ENCODE measurements at regions not wholly inside any gene's neighbourhood (a gene's known extent, or its start where the extent isn't known, plus 50 kb on each side); places are given as distances from the start of the nearest gene placed in this dataset.
"Not testable (repeated sequence)": the region's sequence is repeated elsewhere in the genome, so short reads cannot be mapped to it uniquely, and the experiment has no call there.

GRCh38 chr3:165983284-165983683 lies 146.1 kb upstream of the BCHE start:
- DNase-seq (ENCODE audit: low read depth in 3 of 3, low spot score in 2 of 3): no peak

- DNase-seq (ENCODE audit: low read depth in 3 of 3, low spot score in 2 of 3): no peak
Measured at GRCh38 chr3:165981318-165981717, 144.1 kb upstream of the BCHE start.

GRCh38 chr3:165960825-165961224 lies 123.6 kb upstream of the BCHE start:
- not testable (repeated sequence) for DNase-seq (ENCODE audit: low read depth in 3 of 3, low spot score in 2 of 3)

DNA sequence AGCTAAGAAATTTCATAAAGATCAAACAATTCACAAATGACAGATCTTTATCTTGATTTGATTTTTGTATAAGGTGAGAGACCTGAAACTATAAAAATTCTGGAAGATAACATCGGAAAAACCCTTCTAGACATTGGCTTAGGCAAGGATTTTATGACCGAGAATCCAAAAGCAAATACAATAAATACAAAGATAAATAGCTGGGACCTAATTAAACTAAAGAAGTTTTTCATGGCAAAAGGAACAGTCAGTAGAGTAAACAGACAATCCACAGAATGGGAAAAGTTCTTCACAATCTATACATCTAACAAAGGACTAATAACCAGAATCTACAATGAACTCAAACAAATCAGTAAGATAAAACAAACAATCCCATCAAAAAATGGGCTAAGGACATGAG lies 116.9 kb upstream of the BCHE start:
- no peak for DNase-seq (ENCODE audit: low read depth in 3 of 3, low spot score in 2 of 3)

DNA sequence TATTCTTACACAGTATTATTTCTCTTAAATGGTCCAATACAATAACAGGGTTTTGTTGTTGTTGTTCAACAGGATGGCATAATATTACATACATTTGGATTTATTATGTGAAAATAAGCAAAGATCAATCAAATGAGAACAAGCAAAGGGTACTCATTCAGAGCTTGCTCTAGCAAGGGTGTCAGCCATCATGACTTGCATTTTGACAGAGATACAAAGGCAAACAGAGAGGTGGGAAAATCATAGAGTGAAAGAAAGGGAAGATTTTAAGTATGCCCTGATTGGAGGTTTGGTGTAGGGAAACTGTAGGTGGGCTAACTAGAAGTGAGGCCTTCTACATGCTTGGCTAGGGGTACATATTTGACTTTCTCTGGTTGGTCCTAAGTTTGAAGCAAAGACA lies 109.1 kb upstream of the BCHE start:
- DNase-seq (ENCODE audit: low read depth in 3 of 3, low spot score in 2 of 3): no peak

DNA sequence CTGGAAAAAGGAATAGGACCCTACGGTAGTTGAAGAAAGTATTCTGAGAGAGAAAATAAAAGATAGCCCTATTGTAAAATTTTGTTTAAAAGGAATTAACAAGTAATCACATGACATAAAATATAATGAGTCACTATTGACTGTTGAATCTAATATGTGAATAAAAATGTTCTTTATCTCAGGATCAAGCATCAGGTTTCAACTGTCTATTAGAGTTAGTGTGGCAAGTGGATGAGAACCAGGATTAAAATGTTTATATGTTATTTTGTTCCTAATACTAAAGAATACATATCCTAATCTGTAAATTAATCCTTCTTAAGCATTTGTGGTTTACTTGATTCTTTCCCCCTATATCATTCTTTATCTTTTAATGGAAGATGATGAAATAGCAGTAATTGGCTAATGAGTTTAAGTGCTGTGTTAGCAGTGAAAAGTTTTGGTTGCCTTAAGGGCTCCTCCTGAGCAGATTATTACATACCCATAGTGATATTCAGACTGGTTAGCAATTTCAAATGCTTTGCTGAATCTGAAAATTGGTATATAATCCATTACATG lies 101.8 kb upstream of the BCHE start:
- no peak for DNase-seq (ENCODE audit: low read depth in 3 of 3, low spot score in 2 of 3)

GRCh38 chr3:165936081-165936480 lies 98.9 kb upstream of the BCHE start:
- not testable (repeated sequence) for DNase-seq (ENCODE audit: low read depth in 3 of 3, low spot score in 2 of 3)

DNA sequence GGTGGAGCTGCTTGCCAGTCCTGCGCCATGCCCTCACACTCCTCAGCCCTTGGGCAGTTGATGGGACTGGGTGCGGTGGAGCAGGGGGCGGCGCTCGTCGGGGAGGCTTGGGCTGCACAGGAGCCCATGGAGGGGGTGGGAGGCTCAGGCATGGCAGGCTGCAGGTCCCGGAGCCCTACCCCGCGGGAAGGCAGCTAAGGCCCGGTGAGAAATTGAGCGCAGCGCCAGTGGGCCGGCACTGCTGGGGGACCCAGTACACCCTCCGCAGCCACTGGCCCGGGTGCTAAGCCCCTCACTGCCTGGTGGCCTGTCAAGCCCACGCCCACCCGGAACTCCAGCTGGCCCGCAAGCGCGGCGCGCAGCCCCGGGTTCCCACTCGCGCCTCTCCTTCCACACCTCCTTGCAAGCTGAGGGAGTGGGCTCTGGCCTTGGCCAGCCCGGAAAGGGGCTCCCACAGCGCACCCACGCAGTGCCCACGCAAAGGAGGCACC lies 87.1 kb upstream of the BCHE start:
- not testable (repeated sequence) for DNase-seq (ENCODE audit: low read depth in 3 of 3, low spot score in 2 of 3)

- no peak for DNase-seq (ENCODE audit: low read depth in 3 of 3, low spot score in 2 of 3)
Measured at GRCh38 chr3:165920984-165921383, 83.8 kb upstream of the BCHE start.

- no peak for DNase-seq (ENCODE audit: low read depth in 3 of 3, low spot score in 2 of 3)
Measured at GRCh38 chr3:165919284-165919683, 82.1 kb upstream of the BCHE start.

GRCh38 chr3:165918657-165918979 lies 81.4 kb upstream of the BCHE start:
- no peak for DNase-seq (ENCODE audit: low read depth in 3 of 3, low spot score in 2 of 3)

- not testable (repeated sequence) for DNase-seq (ENCODE audit: low read depth in 3 of 3, low spot score in 2 of 3)
Measured at GRCh38 chr3:165917938-165918656, 80.9 kb upstream of the BCHE start.

GRCh38 chr3:165915104-165915503 lies 77.9 kb upstream of the BCHE start:
- not testable (repeated sequence) for DNase-seq (ENCODE audit: low read depth in 3 of 3, low spot score in 2 of 3)

GRCh38 chr3:165903885-165904630 lies 66.8 kb upstream of the BCHE start:
- no peak for DNase-seq (ENCODE audit: low read depth in 3 of 3, low spot score in 2 of 3)

- no peak for DNase-seq (ENCODE audit: low read depth in 3 of 3, low spot score in 2 of 3)
Measured at GRCh38 chr3:165899066-165899465, 61.8 kb upstream of the BCHE start.

GRCh38 chr3:165897137-165897536 lies 59.9 kb upstream of the BCHE start:
- no peak for DNase-seq (ENCODE audit: low read depth in 3 of 3, low spot score in 2 of 3)

DNA sequence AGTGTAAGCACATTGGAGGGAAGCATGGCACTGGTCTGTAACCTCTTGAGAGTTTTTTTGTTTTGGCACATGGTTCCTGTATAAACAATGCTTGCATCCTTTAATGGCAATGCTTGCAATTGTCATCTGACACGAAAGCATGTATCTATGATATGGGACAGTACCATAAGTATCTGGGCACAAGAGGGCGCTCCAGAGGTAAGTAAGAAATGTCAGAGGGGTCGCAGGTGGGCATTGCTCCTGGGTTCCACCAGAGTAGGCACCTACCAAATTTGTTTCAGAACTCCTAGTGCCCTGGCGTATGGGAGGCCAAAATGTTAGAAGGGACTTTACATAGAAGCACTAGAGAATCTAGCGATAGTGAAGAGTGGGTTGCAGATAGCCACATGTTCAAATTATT lies 58.7 kb upstream of the BCHE start:
- no peak for DNase-seq (ENCODE audit: low read depth in 3 of 3, low spot score in 2 of 3)

DNA sequence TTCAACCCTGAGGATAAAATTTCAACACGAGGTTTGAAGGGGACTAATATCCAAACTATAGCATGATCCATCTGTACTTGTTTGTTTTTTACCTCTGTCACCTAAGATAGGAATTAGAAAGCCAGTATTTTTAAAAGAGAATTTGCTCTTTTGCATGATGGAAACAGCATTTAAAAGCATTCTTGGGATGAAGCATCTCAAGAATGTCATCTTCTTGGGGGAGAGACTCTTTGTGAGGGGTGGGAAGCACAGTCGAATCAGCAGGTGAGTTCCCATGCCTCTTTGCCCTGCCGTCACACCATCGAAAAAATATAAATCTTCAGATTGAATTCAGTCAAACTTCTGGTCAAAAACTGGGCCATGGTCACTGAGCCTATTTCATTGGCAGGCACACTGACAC lies 55.3 kb upstream of the BCHE start:
- DNase-seq (ENCODE audit: low read depth in 3 of 3, low spot score in 2 of 3): no peak
